GM12878 (cell line): ENCODE measurements at regions not wholly inside any gene's neighbourhood (a gene's known extent, or its start where the extent isn't known, plus 50 kb on each side); places are given as distances from the start of the nearest gene placed in this dataset.

Source experiments
- ATF3 ChIP-seq: IDR thresholded peaks from 2 replicates; pipeline ENCODE4 v1.6.1; 2011; ENCODE audit warnings: low read depth, mild to moderate bottlenecking, low read length, moderate library complexity, borderline replicate concordance; ENCODE audit errors: extremely low read depth
- ELK1 ChIP-seq: IDR thresholded peaks from 2 replicates; pipeline ENCODE4 v1.6.1; 2012; ENCODE audit warnings: low read depth, low read length, improper control_type of control experiment
- KAT2A ChIP-seq: conservative IDR thresholded peaks from 2 replicates; pipeline ENCODE4 v1.6.1; 2011; ENCODE audit warnings: low read depth, low read length; ENCODE audit not compliant: control insufficient read depth
- RFX5 ChIP-seq: IDR thresholded peaks from 2 replicates; pipeline ENCODE4 v1.6.1; 2011; ENCODE audit warnings: low read depth, low read length, improper control_type of control experiment

GRCh38 chr2:104420420-104420819 lies 433.5 kb upstream of the POU3F3 start:
- TF ChIP-seq ATF3 (no peak), RFX5 (no peak), ELK1 (no peak), KAT2A (no peak)
